Occipital lobe (tissue), 1 donor: ENCODE measurements at regions not wholly inside any gene's neighbourhood (a gene's known extent, or its start where the extent isn't known, plus 50 kb on each side); places are given as distances from the start of the nearest gene placed in this dataset.

Experiments used
- DNase-seq: peaks from one replicate; lab custom pipeline; 2025; lab: John Stamatoyannopoulos, UW

DNA sequence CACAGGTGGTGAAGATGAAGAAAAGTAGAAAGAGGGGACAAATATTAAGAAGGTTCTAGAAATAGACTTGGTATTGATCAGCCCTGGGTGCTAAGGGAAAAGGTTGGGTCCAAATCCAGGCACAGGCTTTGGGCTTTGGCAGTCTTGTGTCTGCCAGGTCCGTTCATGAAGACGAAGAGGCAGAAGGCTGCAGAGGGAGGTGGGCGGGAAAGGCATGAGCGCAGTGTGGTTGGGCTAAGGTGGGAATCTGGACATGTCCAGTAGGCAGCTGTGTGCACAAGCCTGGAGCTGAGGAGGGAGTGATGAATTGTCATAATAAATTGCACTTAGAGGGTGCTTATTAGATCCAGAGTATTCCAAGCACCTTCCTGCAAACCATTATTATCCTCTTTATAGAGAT lies 105.7 kb upstream of the TEX51 start:
- DNase-seq, result no peak

DNA sequence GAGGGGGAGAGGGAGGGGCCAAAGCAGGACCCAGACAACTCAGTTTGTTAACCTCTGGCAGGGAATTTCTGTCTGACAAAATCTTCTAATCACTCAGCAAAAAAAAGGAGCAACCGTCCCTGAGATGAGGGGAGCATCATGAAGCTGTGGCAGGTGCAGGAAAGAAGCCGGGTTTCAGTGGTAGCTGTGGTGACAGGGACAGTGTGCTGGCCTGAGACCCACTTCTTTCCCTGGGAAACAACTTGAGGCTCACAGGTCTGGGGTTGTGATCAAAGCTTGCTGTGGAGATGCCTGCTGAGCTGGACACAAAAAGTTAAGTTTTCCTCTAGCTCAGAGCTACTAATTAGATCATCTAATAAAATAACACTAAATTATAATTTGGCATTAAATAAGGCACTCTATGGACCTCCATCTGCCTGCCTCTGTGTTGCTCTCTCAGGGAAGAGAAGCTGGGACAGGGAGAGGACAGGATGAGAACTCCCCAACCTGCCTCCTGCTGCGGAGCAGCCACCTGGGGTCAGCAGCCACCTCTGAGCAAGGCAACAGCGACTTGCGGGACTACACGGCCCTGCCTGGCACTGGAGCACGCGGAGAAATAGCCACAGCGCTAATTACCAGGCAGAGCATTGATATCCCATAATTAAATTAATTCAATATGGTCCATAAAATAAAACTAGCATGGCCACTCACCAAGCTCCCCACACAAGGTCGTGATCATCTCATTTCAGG lies 104.6 kb upstream of the TEX51 start:
- DNase-seq, result no peak

DNA sequence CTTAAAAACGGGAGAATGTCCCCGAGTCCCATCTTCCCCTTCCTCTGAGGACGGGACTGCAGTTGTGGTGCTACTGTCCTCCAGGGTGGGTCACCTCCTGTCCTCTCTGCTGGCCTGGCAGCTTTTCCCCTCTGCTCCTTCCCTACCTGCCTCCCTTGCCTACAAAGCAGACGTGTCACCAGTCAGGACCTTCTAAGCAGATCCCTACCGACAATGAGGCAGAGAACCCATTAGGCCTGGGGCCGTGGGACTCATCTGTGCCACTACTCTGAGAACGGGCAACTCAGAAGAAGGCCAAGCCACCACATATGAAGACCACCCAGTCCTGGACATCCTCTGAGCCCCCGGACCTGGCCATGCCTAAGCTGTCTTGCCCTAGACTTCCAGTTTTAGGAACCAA lies 103.0 kb upstream of the TEX51 start:
- DNase-seq, result no peak

DNA sequence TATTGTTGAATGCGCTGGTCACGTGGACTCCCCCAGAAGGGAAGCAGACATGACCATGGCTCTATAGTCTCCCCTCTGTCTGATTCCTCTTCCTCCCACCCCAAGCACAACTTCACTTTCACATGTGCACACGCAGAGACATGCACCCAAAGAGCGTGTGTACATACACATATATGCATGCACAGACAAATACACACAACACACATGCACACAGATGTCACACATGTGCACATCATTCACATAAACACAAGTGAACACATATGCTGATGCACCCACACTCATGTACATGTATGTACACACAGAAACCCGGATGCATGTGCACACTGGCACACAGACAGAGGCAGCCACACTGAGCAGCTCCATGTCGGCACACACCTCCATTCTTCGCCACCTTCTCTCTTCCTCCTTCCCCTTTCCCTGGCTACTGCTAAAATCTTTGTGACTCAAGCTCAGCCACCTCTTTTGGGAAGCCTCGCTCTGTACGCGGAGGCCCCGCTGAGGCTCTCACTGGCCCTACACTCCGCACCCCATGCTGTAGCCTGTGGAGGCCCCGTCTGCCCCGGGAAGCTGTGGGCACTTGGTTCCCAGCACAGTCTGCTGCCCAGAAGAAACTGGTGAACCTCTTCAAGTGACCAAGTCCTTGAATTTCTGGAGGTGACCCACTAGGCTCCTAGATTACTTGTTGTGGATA lies 101.6 kb upstream of the TEX51 start:
- no peak for DNase-seq

DNA sequence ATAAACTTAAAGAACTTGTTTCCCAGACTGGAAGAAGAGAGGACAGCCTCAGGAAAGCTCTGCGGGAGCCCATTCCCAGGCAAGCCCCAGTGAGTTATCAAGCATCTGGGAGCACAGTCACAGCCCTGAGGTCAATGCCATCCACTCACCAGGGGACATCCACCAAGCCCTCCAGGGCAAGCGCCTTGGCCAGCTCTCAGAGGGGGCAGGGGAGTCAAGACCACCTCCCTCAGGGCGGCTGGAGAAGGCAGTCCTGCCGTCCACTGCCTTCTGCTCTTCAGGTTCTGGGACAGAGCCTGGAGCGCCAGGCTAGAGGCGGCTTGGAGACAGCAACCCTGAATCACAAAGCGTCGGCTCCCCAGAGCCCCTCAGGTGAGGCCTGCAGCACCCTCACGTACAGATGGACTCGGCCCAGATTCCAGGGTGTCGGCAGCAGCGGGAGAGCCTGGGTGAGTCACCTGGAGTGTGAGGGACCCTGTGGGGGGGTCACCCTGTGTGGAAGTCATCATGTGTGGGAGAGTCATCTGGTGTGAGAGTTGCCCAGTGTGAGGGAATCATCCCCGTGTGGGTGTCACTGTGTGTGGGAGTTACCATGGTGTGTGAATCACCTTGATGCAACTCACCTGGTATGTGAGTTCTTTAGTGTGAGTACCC lies 100.9 kb upstream of the TEX51 start:
- no peak for DNase-seq

DNA sequence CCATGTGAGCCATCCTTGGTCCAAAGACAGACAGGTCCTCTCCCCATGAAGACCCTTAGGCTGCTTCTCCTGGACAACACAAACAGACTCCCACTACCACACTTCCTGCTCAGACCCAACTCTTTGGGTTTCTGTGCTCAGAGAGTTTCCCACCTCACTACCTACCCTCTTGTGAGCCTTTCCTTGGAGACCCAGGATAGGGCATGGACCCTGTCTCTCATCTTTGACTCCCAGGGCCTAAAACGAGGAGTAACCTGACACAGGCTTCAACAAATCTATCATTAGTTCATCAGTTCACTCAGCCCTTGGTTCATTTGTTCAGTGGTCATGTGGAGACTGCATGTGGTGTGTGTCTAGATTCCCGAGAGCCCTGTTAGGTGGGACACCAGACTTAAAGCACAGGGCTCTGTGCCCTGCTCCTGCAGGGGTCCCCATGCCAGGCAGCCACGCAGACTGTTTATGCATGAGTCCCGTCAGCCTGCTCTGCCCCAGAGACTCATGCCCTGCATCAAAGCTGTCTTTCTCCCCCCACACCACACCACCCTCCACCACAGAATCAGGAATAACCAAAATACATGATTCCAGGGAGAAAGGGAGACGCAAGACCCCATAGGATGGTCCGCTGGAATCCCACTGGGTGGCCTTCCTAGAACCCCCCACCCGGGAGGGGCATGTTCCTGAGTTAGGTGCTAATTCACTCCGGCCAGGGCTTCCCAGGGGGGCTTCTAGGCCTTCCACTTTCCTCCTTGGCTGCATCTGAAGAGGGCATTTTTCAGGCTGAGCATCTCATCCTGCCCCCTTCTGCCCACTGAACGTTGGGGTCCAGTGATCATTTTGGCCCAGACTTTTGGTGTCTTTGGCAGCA lies 100.2 kb upstream of the TEX51 start:
- no peak for DNase-seq

DNA sequence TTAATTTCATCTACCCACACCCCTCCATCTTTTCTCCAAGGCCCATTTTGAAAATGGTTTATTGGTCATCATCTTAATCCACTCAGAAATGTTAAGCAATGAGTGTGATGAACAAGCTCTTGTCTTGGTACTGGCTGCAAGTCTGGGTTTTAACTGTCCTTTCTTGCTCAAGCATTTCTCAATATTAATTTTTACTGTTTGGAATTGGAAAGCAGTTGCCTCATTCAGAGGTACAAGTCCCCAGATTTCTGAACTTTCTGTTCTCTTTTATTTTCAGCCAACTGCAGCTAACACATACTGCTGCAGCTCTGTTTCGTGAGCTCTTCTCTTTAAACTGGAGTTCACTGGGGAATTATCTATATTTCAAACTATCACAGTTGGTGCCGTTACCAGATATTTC lies 99.4 kb upstream of the TEX51 start:
- no peak for DNase-seq

DNA sequence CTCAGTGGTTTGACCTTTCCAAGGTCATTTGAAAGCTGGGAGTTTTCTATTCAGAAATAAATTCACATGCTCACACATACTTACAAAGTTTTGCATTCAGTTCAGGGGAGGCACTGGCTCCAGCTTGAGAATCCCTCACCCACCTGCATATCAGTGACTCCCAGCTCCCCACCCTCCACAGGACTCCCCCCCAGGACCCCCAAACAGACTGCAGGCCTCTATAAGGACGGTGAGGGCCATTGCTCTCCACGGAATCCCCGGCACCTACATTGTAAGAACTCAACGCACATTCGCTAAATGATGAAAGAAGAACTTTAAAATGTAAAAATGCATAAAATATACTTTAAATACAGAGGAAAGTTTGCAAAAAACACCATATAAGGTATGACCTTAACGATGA lies 97.2 kb upstream of the TEX51 start:
- no peak for DNase-seq

DNA sequence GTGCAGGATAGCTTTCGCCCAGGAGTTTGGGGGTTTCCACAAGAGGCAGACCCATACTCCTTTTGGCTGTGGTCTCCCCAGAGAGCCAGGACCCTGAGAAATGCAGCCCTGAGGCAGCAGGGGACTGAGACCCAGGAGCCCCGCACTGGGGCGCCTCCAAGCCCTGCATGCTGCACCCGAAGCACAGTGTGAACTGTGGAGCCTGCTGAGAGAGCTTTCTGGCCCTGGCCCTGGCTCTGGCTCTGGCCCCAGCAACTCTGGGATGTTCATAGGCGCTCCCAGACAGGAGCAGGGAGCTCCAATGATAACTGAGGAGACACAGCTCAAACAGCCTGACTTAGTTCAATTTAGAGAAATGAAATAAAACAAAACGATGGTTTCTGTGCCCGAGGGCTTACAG lies 96.4 kb upstream of the TEX51 start:
- DNase-seq, result no peak

DNA sequence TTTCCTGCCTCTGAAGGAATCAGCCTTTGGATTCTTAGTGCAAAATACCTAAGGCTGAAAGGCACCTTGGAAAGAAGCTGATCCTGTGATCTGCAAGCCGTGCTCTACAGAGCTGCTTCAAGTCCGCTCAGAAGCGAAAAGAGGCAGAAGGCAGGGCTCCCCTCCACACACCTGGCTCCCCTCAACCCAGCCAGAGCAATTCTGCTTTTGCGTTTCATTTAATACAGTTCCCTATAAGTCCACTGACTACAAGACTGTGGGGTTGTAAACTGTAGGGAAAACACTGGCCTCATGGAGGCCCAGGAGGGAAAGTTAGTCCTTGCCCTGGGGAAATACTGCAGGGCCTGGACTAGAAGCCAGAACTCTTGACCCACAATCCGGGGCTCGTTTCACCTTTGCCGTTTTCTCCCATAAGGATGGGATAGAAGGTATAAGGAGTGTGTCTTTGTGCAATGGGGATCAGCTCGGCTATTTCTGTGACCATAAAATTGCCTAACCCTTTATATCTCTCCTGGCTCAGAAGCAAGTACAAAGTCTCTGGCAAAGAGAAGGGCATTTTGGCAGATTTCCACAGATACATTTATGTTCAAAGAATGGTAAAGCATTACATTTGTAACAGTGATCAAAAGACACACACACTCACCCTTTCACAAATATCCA lies 95.8 kb upstream of the TEX51 start:
- no peak for DNase-seq

DNA sequence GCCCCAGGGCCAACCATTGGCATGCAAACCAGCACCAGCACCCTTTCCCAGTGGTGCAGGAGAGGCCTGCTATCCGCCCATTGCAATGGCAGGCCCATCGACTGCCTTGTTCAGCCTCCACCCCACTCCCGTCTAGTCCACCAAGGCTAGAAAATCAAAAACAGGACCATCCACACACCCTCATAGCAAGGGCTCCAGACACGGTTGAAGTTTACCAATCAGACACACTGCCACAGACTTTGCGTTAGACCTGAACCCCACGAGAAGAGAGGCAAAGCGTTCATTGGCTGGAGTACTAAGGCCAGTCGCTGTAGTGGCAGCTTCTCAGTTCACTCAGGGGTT lies 95.3 kb upstream of the TEX51 start:
- no peak for DNase-seq

DNA sequence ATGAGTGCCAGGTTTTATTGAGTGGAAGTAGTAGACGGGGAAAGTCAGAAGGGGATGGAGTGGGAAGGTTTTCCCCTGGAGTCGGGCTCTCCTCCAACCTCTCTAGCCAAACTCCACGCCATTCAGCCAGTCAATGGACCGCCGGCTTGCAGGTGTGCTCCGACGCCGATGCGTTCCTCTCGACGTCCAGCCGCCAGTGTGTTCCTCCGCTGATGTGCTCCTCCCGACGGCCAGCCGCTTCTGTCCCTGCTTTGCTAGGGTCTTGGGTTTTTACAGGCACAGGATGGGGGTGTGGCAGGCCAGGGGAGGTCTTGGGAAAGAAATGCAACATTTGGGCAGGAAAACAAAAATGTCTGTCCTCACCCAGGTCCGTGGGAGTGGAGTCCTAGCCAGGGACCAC lies 94.3 kb upstream of the TEX51 start:
- no peak for DNase-seq

DNA sequence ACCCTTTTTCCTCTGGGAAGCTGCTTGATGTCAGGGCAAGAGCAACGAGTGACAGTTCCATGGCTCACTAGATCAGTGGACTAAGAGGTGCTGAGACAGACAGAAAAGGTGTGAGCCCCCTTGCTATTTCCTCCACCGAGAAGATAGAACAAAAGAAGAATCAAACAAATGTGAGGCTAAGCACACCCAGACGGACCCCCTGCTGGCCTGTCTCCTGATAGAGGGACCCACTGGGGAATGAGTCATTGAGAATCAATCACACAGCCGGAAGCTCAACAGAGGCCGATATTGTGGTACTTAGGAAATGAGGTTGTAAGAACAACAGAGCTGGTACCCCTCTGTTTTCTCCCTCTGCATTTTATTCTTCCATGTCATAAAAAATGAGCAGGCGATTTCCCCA lies 89.8 kb upstream of the TEX51 start:
- DNase-seq, result no peak

DNA sequence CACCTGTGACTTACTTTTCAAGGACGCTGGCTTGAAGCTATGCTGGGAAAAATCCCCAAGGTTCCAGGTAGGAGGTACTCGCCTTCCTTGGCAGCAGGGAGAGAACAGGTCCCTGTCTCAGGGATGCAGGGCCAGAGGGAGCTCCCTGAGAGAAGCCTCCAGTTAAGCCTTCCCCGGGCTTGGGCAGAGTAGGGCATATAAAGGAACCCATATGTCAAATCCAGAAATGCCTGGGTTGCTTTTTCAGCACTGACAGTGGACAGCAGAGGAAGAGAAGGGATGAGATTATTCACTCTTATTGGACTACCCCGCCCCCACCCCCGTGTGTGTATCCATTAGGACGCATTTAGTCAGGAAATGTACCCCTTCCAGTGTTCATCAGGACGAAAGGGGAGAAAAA lies 89.3 kb upstream of the TEX51 start:
- no peak for DNase-seq

DNA sequence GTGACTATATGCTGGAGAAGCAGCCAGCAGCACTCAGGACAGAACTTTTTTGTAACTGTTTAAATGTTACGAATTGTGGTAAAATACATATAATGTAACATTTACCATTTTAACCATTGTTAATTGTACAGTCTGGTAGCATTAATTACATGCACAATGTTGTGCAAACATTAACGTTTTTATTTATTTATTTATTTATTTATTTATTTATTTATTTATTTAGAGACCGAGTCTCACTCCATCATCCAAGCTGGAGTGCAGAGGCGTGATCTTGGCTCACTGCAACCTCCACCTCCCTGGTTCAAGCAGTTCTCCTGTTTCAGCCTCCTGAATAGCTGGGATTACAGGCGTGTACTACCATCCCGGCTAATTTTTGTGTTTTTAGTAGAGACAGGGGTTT lies 88.7 kb upstream of the TEX51 start:
- no peak for DNase-seq

DNA sequence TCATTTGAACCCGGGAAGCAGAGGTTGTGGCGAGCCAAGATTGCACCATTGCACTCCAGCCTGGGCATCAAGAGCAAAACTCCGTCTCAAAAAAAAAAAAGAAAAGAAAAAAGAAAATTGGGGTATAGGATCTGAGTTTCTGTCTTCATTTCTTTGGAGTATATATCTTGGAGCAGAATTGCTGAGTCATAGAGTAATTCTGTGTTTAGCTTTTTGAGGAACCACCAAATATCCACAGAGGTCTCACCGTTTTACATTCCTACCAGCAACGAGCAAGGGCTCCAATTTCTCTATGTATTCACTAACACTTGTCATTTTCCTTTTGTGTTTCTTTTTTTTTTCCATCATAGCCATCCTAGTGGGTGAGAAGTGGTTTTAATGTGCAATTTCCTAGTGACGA lies 87.6 kb upstream of the TEX51 start:
- no peak for DNase-seq

DNA sequence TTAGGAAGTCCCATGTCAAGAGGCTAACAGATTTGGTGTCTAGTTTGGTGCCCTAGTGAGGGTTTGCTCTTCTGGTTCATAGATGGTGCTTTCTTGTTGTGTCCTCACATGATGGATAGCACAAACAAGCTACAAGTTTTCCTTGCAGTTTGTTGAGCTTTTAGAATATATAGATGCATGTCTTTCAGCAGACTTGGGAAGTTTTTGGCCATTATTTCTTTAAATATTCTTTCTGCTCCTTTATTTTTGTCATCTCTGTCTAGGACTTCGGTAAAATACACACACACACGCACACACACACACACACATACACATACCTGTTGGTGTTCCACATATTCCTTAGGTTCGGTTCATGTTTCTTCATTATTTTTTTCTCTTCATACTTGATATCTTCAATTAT lies 81.5 kb upstream of the TEX51 start:
- DNase-seq, result no peak

DNA sequence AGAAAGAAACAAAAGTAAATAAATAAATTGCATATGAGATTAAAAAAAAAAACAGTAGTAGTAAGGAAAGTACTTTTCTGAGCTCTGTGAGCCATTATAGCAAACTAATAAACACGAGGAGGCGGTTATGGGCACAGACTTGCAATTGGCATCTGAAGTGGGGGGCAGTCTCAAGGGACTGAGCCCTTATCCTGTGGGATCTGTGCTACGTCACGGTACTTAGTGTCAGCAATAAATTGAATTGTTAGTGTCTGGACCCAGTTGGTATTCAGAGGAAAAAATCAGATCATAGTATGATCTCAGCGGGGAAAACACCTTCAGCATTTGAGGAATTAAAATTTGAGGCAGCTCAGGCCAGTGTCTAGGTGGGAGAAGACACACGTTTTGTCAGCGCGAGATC lies 76.6 kb upstream of the TEX51 start:
- DNase-seq, result no peak

DNA sequence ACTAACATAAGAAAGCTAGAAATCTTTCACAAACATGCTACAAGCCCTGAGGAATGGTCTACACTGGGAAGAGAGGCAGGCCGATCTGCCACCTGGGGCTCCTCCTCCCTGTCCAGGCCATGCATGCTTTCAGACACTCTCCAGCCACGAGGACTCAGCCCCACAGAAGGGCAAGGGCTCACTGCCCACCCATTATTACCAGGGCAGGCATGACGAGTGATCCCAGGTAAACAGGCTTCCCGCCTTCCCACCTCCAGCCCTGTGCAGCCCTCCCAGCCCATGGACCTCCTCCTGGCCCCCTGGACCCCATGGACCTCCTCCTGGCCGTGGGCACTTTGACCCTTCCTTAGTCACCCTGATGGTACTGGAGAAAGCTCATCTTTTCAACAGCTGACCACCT lies 75.8 kb upstream of the TEX51 start:
- no peak for DNase-seq

DNA sequence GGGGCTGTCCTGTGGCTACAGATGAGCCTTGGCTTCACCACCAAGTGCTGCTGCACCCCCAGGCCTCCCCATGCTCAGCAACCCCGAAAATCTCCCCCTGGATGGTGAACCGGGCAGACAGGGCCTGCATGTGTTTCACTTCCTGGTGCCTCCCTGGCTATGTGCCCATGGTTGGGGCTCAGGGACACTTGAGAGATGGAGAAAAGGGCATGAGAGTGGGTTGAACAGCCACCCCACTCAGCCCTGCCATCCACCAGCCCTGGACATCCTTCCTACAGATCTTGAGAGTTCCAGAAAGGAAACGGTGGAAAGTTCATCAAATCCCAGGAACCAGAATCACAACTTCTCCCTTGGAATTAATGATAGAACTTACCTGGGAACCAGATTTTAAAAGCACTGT lies 74.7 kb upstream of the TEX51 start:
- DNase-seq, result no peak

DNA sequence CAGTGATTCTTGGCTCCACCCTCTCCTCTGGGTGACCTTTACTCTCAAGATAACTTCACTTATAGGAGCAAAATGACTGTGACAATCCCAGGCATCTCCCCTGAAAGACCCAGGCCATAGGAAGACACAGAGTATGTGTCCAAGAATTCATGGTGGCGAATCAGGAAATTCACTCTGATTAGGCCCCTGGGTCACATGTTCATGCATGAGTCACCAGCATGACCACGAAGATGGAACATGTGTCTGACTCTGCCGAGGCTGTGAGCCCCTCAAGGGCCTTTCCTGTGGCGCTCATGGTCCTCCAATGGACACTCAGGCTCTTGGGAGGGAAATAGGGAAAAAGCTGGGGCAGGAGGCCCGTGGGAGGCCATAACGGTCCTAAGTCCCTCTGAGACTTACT lies 74.0 kb upstream of the TEX51 start:
- no peak for DNase-seq

DNA sequence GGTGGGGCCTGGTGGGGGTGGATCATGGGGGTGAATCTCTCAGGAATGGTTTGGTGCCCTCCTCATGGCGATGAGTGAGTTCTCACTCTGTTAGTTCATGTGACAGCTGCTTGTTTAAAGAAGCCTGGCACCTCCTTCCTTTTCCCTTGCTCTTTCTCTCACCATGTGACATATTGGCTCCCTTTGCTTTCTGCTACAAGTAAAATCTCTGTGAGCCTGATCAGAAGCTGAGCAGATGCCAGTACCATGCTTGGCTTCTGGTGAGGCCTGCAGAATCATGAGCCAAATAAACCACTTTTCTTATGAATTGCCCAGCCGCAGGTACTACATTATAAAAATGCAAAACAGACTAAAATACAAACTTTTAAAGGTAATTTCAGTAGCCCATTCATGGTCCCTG lies 73.4 kb upstream of the TEX51 start:
- no peak for DNase-seq
